ENCODE measurements at regions not wholly inside any gene's neighbourhood (a gene's known extent, or its start where the extent isn't known, plus 50 kb on each side); places are given as distances from the start of the nearest gene placed in this dataset.

- H3K9me3 ChIP-seq (ENCODE audit: control insufficient read depth, low read length), result no peaks in the 10 kb centered on the region
- H3K4me1 ChIP-seq (ENCODE audit: control insufficient read depth in 1 of 2, insufficient read depth in 2 of 2, low read length in 2 of 2), result peaks cover 0 to 3% of the 10 kb centered on the region in 2 donors
- H3K27ac ChIP-seq (ENCODE audit: low read depth in 1 of 2, low read length in 2 of 2), result no peak overlapping the region
- H3K36me3 ChIP-seq (ENCODE audit: control insufficient read depth in 1 of 2, insufficient read depth in 2 of 2, low read length in 1 of 2), result no peaks in the 10 kb centered on the region
- no peaks in the 10 kb centered on the region for H3K27me3 ChIP-seq (ENCODE audit: control insufficient read depth in 1 of 2, insufficient read depth in 2 of 2, low read length in 1 of 2)
- ATAC-seq (ENCODE audit: low FRiP score) (no peak), DNase-seq (no peak)
- 54 to 77% methylated on average over 4 of the region's 4 CpGs for WGBS, 2 donors
- H3K4me3 ChIP-seq (ENCODE audit: low read length in 2 of 2), result no peak overlapping the region
- intact Hi-C loops (cut with DNase I), result no loop called here
These were observed 185.6 kb upstream of the S100G start for GRCh38 chrX:16464369-16464768.

DNA sequence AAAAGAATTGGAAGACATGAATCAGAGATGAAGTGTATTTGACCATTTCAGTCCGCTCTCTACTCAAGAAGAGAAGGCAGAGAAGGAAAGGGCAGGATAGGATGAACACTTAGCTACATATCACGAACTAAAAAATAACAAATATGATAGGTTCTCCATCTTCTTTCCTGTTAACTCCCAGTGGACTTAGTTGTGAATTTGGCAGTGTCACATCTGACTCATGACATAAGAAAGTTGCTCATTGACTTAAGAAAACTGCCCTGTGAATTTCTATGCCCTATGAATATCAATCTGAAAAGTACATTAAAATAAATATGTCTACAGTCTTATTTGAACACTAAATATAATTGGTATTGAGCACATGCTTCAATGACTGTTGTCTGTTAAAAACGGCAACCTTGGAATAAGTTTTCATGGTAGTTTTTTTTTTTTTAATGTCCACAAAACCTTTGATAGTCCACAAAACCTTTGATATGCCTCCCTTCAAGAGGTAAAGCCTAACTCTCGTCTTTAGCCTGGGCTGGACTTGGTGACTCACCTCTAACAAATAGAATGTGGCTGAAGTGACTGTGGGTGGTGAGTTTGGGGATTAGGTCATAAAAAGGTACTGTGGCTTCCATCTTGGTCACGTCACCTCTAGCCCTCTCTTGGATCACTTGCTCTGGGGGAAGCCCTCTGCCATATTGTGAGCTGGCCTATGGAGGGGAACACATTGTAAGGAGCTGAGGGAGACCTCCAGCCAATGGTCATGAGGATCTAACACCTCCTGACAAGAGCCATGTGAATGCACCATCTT lies 184.7 kb upstream of the S100G start:
- 68 to 73% methylated on average over 5 of the region's 5 CpGs for WGBS, 2 donors
- H3K36me3 ChIP-seq (ENCODE audit: control insufficient read depth in 1 of 2, insufficient read depth in 2 of 2, low read length in 1 of 2), result no peaks in the 10 kb centered on the region
- intact Hi-C loops (cut with DNase I), result no loop called here
- H3K27ac ChIP-seq (ENCODE audit: low read depth in 1 of 2, low read length in 2 of 2), result no peak overlapping the region
- no peak overlapping the region for H3K4me3 ChIP-seq (ENCODE audit: low read length in 2 of 2)
- DNase-seq (no peak), ATAC-seq (ENCODE audit: low FRiP score) (no peak)
- no peaks in the 10 kb centered on the region for H3K9me3 ChIP-seq (ENCODE audit: control insufficient read depth, low read length)
- H3K27me3 ChIP-seq (ENCODE audit: control insufficient read depth in 1 of 2, insufficient read depth in 2 of 2, low read length in 1 of 2), result no peaks in the 10 kb centered on the region
- H3K4me1 ChIP-seq (ENCODE audit: control insufficient read depth in 1 of 2, insufficient read depth in 2 of 2, low read length in 2 of 2), result peaks cover 0 to 3% of the 10 kb centered on the region in 2 donors

- Histone ChIP-seq H3K36me3 (ENCODE audit: control insufficient read depth in 1 of 2, insufficient read depth in 2 of 2, low read length in 1 of 2) (no peaks in the 10 kb centered on the region), H3K9me3 (ENCODE audit: control insufficient read depth, low read length) (no peaks in the 10 kb centered on the region), H3K4me3 (ENCODE audit: low read length in 2 of 2) (no peak overlapping the region), H3K27me3 (ENCODE audit: control insufficient read depth in 1 of 2, insufficient read depth in 2 of 2, low read length in 1 of 2) (no peaks in the 10 kb centered on the region), H3K4me1 (ENCODE audit: control insufficient read depth in 1 of 2, insufficient read depth in 2 of 2, low read length in 2 of 2) (peaks cover 0 to 3% of the 10 kb centered on the region in 2 donors), H3K27ac (ENCODE audit: low read depth in 1 of 2, low read length in 2 of 2) (no peak overlapping the region)
- no peak for ATAC-seq (ENCODE audit: low FRiP score)
- 79 to 87% methylated on average over 7 of the region's 7 CpGs for WGBS, 2 donors
- no peak for DNase-seq
- intact Hi-C loops (cut with DNase I), result no loop called here
These were observed 183.1 kb upstream of the S100G start for GRCh38 chrX:16466640-16467432.

DNA sequence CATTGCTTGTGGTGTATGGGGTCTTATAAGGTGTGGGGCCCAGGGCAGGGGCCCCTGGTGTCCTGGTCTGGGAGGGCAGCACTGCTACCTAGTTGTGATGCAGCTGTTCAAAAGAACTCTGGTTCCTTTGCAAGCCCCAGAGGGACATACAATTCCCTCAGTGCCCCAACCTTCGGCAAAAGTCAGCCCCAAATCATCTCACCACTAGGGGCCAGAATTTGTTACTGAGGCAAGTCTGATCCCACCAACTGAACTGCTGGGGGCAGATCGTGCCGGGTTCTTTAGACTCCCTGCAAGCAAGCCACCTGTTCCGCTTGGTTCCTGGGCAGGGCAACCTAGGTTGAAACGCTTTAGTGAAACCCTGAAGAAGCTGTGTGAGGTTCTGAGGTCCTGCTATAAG lies 180.1 kb upstream of the S100G start:
- Histone ChIP-seq H3K36me3 (ENCODE audit: control insufficient read depth in 1 of 2, insufficient read depth in 2 of 2, low read length in 1 of 2) (no peaks in the 10 kb centered on the region), H3K4me3 (ENCODE audit: low read length in 2 of 2) (no peak overlapping the region), H3K27ac (ENCODE audit: low read depth in 1 of 2, low read length in 2 of 2) (no peak overlapping the region), H3K4me1 (ENCODE audit: control insufficient read depth in 1 of 2, insufficient read depth in 2 of 2, low read length in 2 of 2) (no peaks in the 10 kb centered on the region), H3K27me3 (ENCODE audit: control insufficient read depth in 1 of 2, insufficient read depth in 2 of 2, low read length in 1 of 2) (no peaks in the 10 kb centered on the region), H3K9me3 (ENCODE audit: control insufficient read depth, low read length) (no peaks in the 10 kb centered on the region)
- DNase-seq, result no peak
- no peak for ATAC-seq (ENCODE audit: low FRiP score)
- 89 to 96% methylated on average over 5 of the region's 5 CpGs for WGBS, 2 donors
- intact Hi-C loops (cut with DNase I), result no loop called here

DNA sequence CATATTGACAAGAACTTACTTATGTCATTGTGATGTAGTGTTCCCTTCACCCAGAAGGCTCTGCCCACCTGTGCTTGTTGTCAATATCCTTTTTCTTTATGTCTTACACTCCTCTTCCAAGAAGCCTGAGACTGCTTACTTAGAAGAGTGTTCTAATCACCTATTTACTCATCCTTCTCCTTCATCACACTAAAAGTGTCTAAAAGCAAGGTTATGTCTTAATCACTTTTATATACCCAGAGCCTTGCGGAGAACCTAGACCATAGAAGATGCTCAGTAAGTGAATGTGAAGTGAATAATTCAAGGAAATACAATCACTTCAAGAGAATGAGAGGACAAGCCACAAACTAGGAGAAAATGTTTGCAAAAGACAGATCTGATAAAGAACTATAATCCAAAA lies 177.6 kb upstream of the S100G start:
- WGBS, 2 donors, result 98% methylated on average over 1 of the region's 1 CpG
- DNase-seq, result no peak
- Histone ChIP-seq H3K9me3 (ENCODE audit: control insufficient read depth, low read length) (no peaks in the 10 kb centered on the region), H3K4me1 (ENCODE audit: control insufficient read depth in 1 of 2, insufficient read depth in 2 of 2, low read length in 2 of 2) (no peaks in the 10 kb centered on the region), H3K4me3 (ENCODE audit: low read length in 2 of 2) (no peak overlapping the region), H3K27me3 (ENCODE audit: control insufficient read depth in 1 of 2, insufficient read depth in 2 of 2, low read length in 1 of 2) (no peaks in the 10 kb centered on the region), H3K36me3 (ENCODE audit: control insufficient read depth in 1 of 2, insufficient read depth in 2 of 2, low read length in 1 of 2) (no peaks in the 10 kb centered on the region), H3K27ac (ENCODE audit: low read depth in 1 of 2, low read length in 2 of 2) (no peak overlapping the region)
- intact Hi-C loops (cut with DNase I), result no loop called here
- ATAC-seq (ENCODE audit: low FRiP score), result no peak

GRCh38 chrX:16474511-16474910 lies 175.4 kb upstream of the S100G start:
- no peak overlapping the region for H3K4me3 ChIP-seq (ENCODE audit: low read length in 2 of 2)
- no peak for ATAC-seq (ENCODE audit: low FRiP score)
- no peak for DNase-seq
- intact Hi-C loops (cut with DNase I), result no loop called here
- 89 to 93% methylated on average over 4 of the region's 4 CpGs for WGBS, 2 donors
- H3K36me3 ChIP-seq (ENCODE audit: control insufficient read depth in 1 of 2, insufficient read depth in 2 of 2, low read length in 1 of 2), result no peaks in the 10 kb centered on the region
- no peaks in the 10 kb centered on the region for H3K9me3 ChIP-seq (ENCODE audit: control insufficient read depth, low read length)
- no peak overlapping the region for H3K27ac ChIP-seq (ENCODE audit: low read depth in 1 of 2, low read length in 2 of 2)
- H3K27me3 ChIP-seq (ENCODE audit: control insufficient read depth in 1 of 2, insufficient read depth in 2 of 2, low read length in 1 of 2), result no peaks in the 10 kb centered on the region
- H3K4me1 ChIP-seq (ENCODE audit: control insufficient read depth in 1 of 2, insufficient read depth in 2 of 2, low read length in 2 of 2), result no peaks in the 10 kb centered on the region

- intact Hi-C loops (cut with DNase I), result no loop called here
- 90% methylated on average over 8 of the region's 8 CpGs for whole genome bisulfite sequencing, 2 donors
- H3K36me3 ChIP-seq (ENCODE audit: control insufficient read depth in 1 of 2, insufficient read depth in 2 of 2, low read length in 1 of 2), result no peaks in the 10 kb centered on the region
- H3K27ac ChIP-seq (ENCODE audit: low read depth in 1 of 2, low read length in 2 of 2), result no peak overlapping the region
- H3K4me1 ChIP-seq (ENCODE audit: control insufficient read depth in 1 of 2, insufficient read depth in 2 of 2, low read length in 2 of 2), result peaks cover 0 to 2% of the 10 kb centered on the region in 2 donors
- no peak for ATAC-seq (ENCODE audit: low FRiP score)
- H3K9me3 ChIP-seq (ENCODE audit: control insufficient read depth, low read length), result no peaks in the 10 kb centered on the region
- no peak for DNase-seq
- no peaks in the 10 kb centered on the region for H3K27me3 ChIP-seq (ENCODE audit: control insufficient read depth in 1 of 2, insufficient read depth in 2 of 2, low read length in 1 of 2)
- no peak overlapping the region for H3K4me3 ChIP-seq (ENCODE audit: low read length in 2 of 2)
These were observed 173.9 kb upstream of the S100G start for GRCh38 chrX:16476009-16476408.

- no peaks in the 10 kb centered on the region for H3K36me3 ChIP-seq (ENCODE audit: control insufficient read depth in 1 of 2, insufficient read depth in 2 of 2, low read length in 1 of 2)
- no peak overlapping the region for H3K27ac ChIP-seq (ENCODE audit: low read depth in 1 of 2, low read length in 2 of 2)
- 78 to 87% methylated on average over 2 of the region's 2 CpGs for WGBS, 2 donors
- H3K27me3 ChIP-seq (ENCODE audit: control insufficient read depth in 1 of 2, insufficient read depth in 2 of 2, low read length in 1 of 2), result no peaks in the 10 kb centered on the region
- H3K9me3 ChIP-seq (ENCODE audit: control insufficient read depth, low read length), result no peaks in the 10 kb centered on the region
- H3K4me3 ChIP-seq (ENCODE audit: low read length in 2 of 2), result no peak overlapping the region
- ATAC-seq (ENCODE audit: low FRiP score) (no peak), DNase-seq (no peak)
- peaks cover 0 to 2% of the 10 kb centered on the region in 2 donors for H3K4me1 ChIP-seq (ENCODE audit: control insufficient read depth in 1 of 2, insufficient read depth in 2 of 2, low read length in 2 of 2)
- intact Hi-C loops (cut with DNase I), result no loop called here
These were observed 173.3 kb upstream of the S100G start for GRCh38 chrX:16476692-16477091.

Data from aorta (tissue), 5 donors.